H1 (cell line): ENCODE measurements at regions not wholly inside any gene's neighbourhood (a gene's known extent, or its start where the extent isn't known, plus 50 kb on each side); places are given as distances from the start of the nearest gene placed in this dataset.

Experiments
- CTCF ChIA-PET: fragments of 300-600 bp; sonication (Branson Sonifier 250); formaldehyde crosslinking; loops from one replicate; lab custom pipeline; 2021; ENCODE audit not compliant: partially characterized antibody; lab: Charles Lee
- POLR2A ChIA-PET: fragments of 300-600 bp; sonication (Branson Sonifier 250); formaldehyde crosslinking; loops from one replicate; lab custom pipeline; 2021; ENCODE audit warnings: inconsistent platforms; ENCODE audit not compliant: partially characterized antibody; lab: Charles Lee
- DNase-seq, 2 experiments: peaks; one replicate each; pipeline versions ENCODE4 v3.0.0 to v3.0.0-alpha.2; 2010 to 2022; ENCODE audit warnings: low spot score in 2 of 2, low read depth in 1 of 2, mixed read lengths in 1 of 2
- FAIRE-seq: peaks from 2 replicates; lab custom pipeline; 2011; peaks lifted over from hg19 to GRCh38; lab: Jason Lieb, UNC
- H2AFZ ChIP-seq: 2 replicates; pipeline ENCODE4 v1.8.1; 2012; ENCODE audit warnings: low read length, inconsistent platforms
- H2AK5ac ChIP-seq: 2 replicates; pipeline ENCODE4 v1.6.1; 2013; ENCODE audit warnings: low read depth, low read length
- H2BK120ac ChIP-seq: replicated peaks from 2 replicates; pipeline ENCODE3; 2013; ENCODE audit warnings: low read depth, low read length, inconsistent platforms
- H2BK12ac ChIP-seq: 2 replicates; pipeline ENCODE4 v1.6.1; 2013; ENCODE audit warnings: low read depth, low read length
- H2BK15ac ChIP-seq: 2 replicates; pipeline ENCODE4 v1.6.1; 2013; ENCODE audit warnings: low read length
- H2BK20ac ChIP-seq: 2 replicates; pipeline ENCODE4 v1.6.1; 2013; ENCODE audit warnings: low read length
- H2BK5ac ChIP-seq: 2 replicates; pipeline ENCODE4 v1.6.1; 2013; ENCODE audit warnings: low read depth, low read length
- H3K14ac ChIP-seq: 2 replicates; pipeline ENCODE4 v1.6.1; 2013; ENCODE audit warnings: inconsistent platforms; ENCODE audit not compliant: insufficient read length
- H3K18ac ChIP-seq: 2 replicates; pipeline ENCODE4 v1.6.1; 2013; ENCODE audit warnings: low read length; ENCODE audit errors: extremely low read depth
- H3K23ac ChIP-seq: 2 replicates; pipeline ENCODE4 v1.6.1; 2013; ENCODE audit warnings: inconsistent platforms; ENCODE audit not compliant: insufficient read length
- H3K23me2 ChIP-seq: 2 replicates; pipeline ENCODE4 v1.6.1; 2013; ENCODE audit warnings: low read depth, low read length
- H3K27ac ChIP-seq: 2 replicates; pipeline ENCODE4 v1.6.1; 2011; ENCODE audit warnings: low read depth, low read length, inconsistent platforms
- H3K27me3 ChIP-seq, 4 experiments: replicated peaks in 1 of 4; 1 replicate in 1 of 4; 2 replicates in 3 of 4; pipeline versions ENCODE4 v1.6.1 to v1.8.1; 2011 to 2013; ENCODE audit warnings: low read length in 3 of 4, mild to moderate bottlenecking in 3 of 4, inconsistent platforms in 2 of 4, mixed read lengths in 2 of 4, moderate library complexity in 1 of 4; ENCODE audit not compliant: control insufficient read depth in 3 of 4, insufficient read depth in 3 of 4; ENCODE audit errors: extremely low read depth in 1 of 4
- H3K36me3 ChIP-seq, 4 experiments: 2 replicates each; pipeline versions ENCODE4 v1.6.1 to v1.8.1; 2011 to 2013; ENCODE audit warnings: mild to moderate bottlenecking in 4 of 4, low read length in 3 of 4, moderate library complexity in 2 of 4, control low read depth in 1 of 4, inconsistent platforms in 1 of 4; ENCODE audit not compliant: insufficient read depth in 4 of 4, control insufficient read depth in 2 of 4
- H3K4ac ChIP-seq: replicated peaks from 2 replicates; pipeline ENCODE3; 2013; ENCODE audit warnings: low read length, low read depth, mixed read lengths, inconsistent platforms; ENCODE audit not compliant: insufficient read length
- H3K4me1 ChIP-seq, 4 experiments: replicated peaks in 1 of 4; 1 replicate in 1 of 4; 2 replicates in 3 of 4; pipeline versions ENCODE4 v1.6.1 to v1.8.1; 2011 to 2013; ENCODE audit warnings: low read length in 3 of 4, inconsistent platforms in 2 of 4, mixed read lengths in 1 of 4; ENCODE audit not compliant: insufficient read depth in 4 of 4, control insufficient read depth in 3 of 4
- H3K4me2 ChIP-seq, 2 experiments: 2 replicates each; pipeline versions ENCODE4 v1.6.1 to v1.8.1; 2011 to 2013; ENCODE audit warnings: low read depth in 2 of 2, low read length in 2 of 2, control low read depth in 1 of 2, inconsistent platforms in 1 of 2, mild to moderate bottlenecking in 1 of 2; ENCODE audit not compliant: insufficient read depth in 1 of 2
- H3K4me3 ChIP-seq, 4 experiments: fragments of 200-600, 300-600 bp in 1 of 4; sonication (generic), shearing (Covaris generic), sonication (Bioruptor Twin) in 1 of 4; 2 replicates each; pipeline versions ENCODE4 v1.5.1 to v1.8.1; 2011 to 2016; ENCODE audit warnings: low read length in 4 of 4, low read depth in 3 of 4, control low read depth in 2 of 4, inconsistent platforms in 2 of 4, mild to moderate bottlenecking in 2 of 4, mixed read lengths in 1 of 4, moderate library complexity in 1 of 4; ENCODE audit not compliant: insufficient read depth in 2 of 4; ENCODE audit errors: extremely low read depth in 1 of 4
- H3K56ac ChIP-seq: replicated peaks from 2 replicates; pipeline ENCODE3; 2013; ENCODE audit warnings: low read depth, mild to moderate bottlenecking, mixed read lengths, low read length, inconsistent platforms; ENCODE audit not compliant: insufficient read length
- H3K79me1 ChIP-seq: 2 replicates; pipeline ENCODE4 v1.6.1; 2013; ENCODE audit warnings: low read depth, low read length, control low read depth
- H3K79me2 ChIP-seq, 2 experiments: 2 replicates each; pipeline versions ENCODE4 v1.6.1 to v1.8.1; 2012 to 2013; ENCODE audit warnings: low read length in 2 of 2, mild to moderate bottlenecking in 2 of 2, inconsistent platforms in 1 of 2; ENCODE audit not compliant: insufficient read depth in 2 of 2, control insufficient read depth in 1 of 2
- H3K9ac ChIP-seq, 4 experiments: replicated peaks in 1 of 4; 1 replicate in 1 of 4; 2 replicates in 3 of 4; pipeline versions ENCODE4 v1.6.1 to v1.8.1; 2011 to 2013; ENCODE audit warnings: low read depth in 3 of 4, low read length in 3 of 4, control low read depth in 2 of 4, mild to moderate bottlenecking in 2 of 4, moderate library complexity in 2 of 4, inconsistent platforms in 1 of 4; ENCODE audit errors: extremely low read depth in 1 of 4
- H3K9me3 ChIP-seq, 2 experiments: 2 replicates each; pipeline versions ENCODE4 v1.6.1 to v1.8.1; 2012 to 2013; ENCODE audit warnings: mild to moderate bottlenecking in 2 of 2, moderate library complexity in 2 of 2, control low read depth in 1 of 2, inconsistent platforms in 1 of 2, low read depth in 1 of 2, low read length in 1 of 2, mixed read lengths in 1 of 2; ENCODE audit not compliant: insufficient read depth in 2 of 2
- H4K20me1 ChIP-seq, 2 experiments: replicated peaks in 1 of 2; 2 replicates each; pipeline versions ENCODE3 to v1.8.1; 2011 to 2013; ENCODE audit warnings: inconsistent platforms in 2 of 2, low read length in 2 of 2, mild to moderate bottlenecking in 1 of 2; ENCODE audit not compliant: insufficient read depth in 2 of 2, control insufficient read depth in 1 of 2
- H4K5ac ChIP-seq: 2 replicates; pipeline ENCODE4 v1.6.1; 2013; ENCODE audit warnings: low read length, low read depth, mixed read lengths, inconsistent platforms; ENCODE audit not compliant: insufficient read length
- H4K8ac ChIP-seq: 2 replicates; pipeline ENCODE4 v1.8.0; 2013; ENCODE audit warnings: mild to moderate bottlenecking, moderate library complexity, low read length, inconsistent platforms; ENCODE audit not compliant: insufficient read depth; ENCODE audit errors: extremely low read depth
- H4K91ac ChIP-seq: replicated peaks from 2 replicates; pipeline ENCODE3; 2013; ENCODE audit warnings: low read length, mixed read lengths, inconsistent platforms; ENCODE audit not compliant: insufficient read length
- CHD1 ChIP-seq: IDR thresholded peaks from 2 replicates; pipeline ENCODE4 v1.6.1; 2012; ENCODE audit warnings: low read depth, low read length, improper control_type of control experiment
- NANOG ChIP-seq: IDR thresholded peaks from 2 replicates; pipeline ENCODE4 v1.6.1; 2011; ENCODE audit warnings: low read length, low read depth, mild to moderate bottlenecking, inconsistent platforms; ENCODE audit not compliant: insufficient read depth, poor library complexity, severe bottlenecking
- POU5F1 ChIP-seq: IDR thresholded peaks from 2 replicates; pipeline ENCODE4 v1.6.1; 2011; ENCODE audit warnings: low read depth, mild to moderate bottlenecking, low read length, moderate library complexity
- RAD21 ChIP-seq, 2 experiments: IDR thresholded peaks in 1 of 2; conservative IDR thresholded peaks in 1 of 2; 2 replicates each; pipeline ENCODE4 v1.6.1; 2011; ENCODE audit warnings: low read depth in 2 of 2, low read length in 2 of 2, improper control_type of control experiment in 1 of 2, inconsistent platforms in 1 of 2, mild to moderate bottlenecking in 1 of 2, moderate library complexity in 1 of 2
- SAP30 ChIP-seq: fragments of 300-600 bp; sonication (generic); IDR thresholded peaks from 2 replicates; pipeline ENCODE4 v1.7.1; 2012; ENCODE audit warnings: low read length, moderate library complexity, mild to moderate bottlenecking, inconsistent platforms; ENCODE audit not compliant: insufficient read depth, insufficient replicate concordance
- SIN3A ChIP-seq, 2 experiments: IDR thresholded peaks in 1 of 2; conservative IDR thresholded peaks in 1 of 2; 2 replicates each; pipeline ENCODE4 v1.6.1; 2011 to 2012; ENCODE audit warnings: low read length in 2 of 2, improper control_type of control experiment in 1 of 2, low read depth in 1 of 2, mild to moderate bottlenecking in 1 of 2
- SIX5 ChIP-seq: IDR thresholded peaks from 2 replicates; pipeline ENCODE4 v1.6.1; 2011; ENCODE audit warnings: mild to moderate bottlenecking, low read depth, low read length
- SP2 ChIP-seq: IDR thresholded peaks from 2 replicates; pipeline ENCODE4 v1.6.1; 2012; ENCODE audit warnings: mild to moderate bottlenecking, low read length, inconsistent platforms
- SP4 ChIP-seq: IDR thresholded peaks from 2 replicates; pipeline ENCODE4 v1.6.1; 2012; ENCODE audit warnings: low read length, inconsistent platforms
- SUZ12 ChIP-seq: fragments of 200-600 bp; sonication (generic); IDR thresholded peaks from 2 replicates; pipeline ENCODE4 v1.6.1; 2012; ENCODE audit warnings: mild to moderate bottlenecking, inconsistent platforms, low read length, moderate library complexity, mixed read lengths
- TBP ChIP-seq: IDR thresholded peaks from 2 replicates; pipeline ENCODE4 v1.6.1; 2011; ENCODE audit warnings: low read depth, low read length, improper control_type of control experiment
- WGBS, 2 experiments: shearing (Covaris generic) in 1 of 2; methylation state at CpG; one replicate each; pipeline versions ENCODE4 v1.1.6 to v1.1.7; 2013 to 2015; ENCODE audit warnings: low lambda C conversion rate in 2 of 2, mixed read lengths in 2 of 2, inconsistent platforms in 1 of 2, low coverage in 1 of 2, missing lambda C conversion rate in 1 of 2; ENCODE audit not compliant: insufficient replicate concordance in 2 of 2, insufficient coverage in 1 of 2, insufficient read length in 1 of 2; ENCODE audit errors: extremely low coverage in 1 of 2, missing lambda C conversion rate in 1 of 2; 5-methylcytosine and 5-hydroxymethylcytosine counted together
- TF ChIP-seq, protein P1 (sequence below): IDR thresholded peaks from 2 replicates; pipeline ENCODE4 v1.6.1; 2011; ENCODE audit warnings: low read depth, mild to moderate bottlenecking, low read length; ENCODE audit not compliant: insufficient read depth
- TF ChIP-seq, protein P2 (sequence below): IDR thresholded peaks from 2 replicates; pipeline ENCODE4 v1.6.1; 2012; ENCODE audit warnings: inconsistent platforms

DNA sequence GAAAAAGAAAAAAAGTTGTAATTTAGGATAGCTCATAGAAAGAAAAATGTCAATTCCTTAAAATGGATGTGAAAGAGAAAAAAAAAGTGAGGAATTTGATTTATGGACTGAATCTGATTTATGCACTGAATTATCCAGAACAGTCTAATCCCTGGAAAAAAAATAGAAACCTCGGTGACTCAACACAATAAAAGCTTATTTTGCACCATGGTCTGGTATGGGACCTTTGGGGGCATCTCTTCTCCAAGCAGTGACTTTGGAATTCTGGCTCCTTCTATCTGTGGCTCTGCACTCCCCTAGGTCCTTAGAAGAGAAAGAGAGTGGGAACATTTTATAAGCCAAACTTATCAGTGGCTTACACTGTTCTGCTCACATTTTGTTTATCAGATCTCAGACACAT, 471.7 kb upstream of the B3GALT2 start:
- Histone ChIP-seq H3K79me2 (no peaks in the 10 kb centered on the region), H4K20me1 (no peaks in the 10 kb centered on the region), H4K8ac (no peak overlapping the region), H2AFZ (no peak overlapping the region; the same call in 1 of the 2 replicates), H3K9me3 (no peaks in the 10 kb centered on the region), H2BK20ac (no peak overlapping the region), H4K5ac (no peak overlapping the region), H3K4me3 (no peak overlapping the region), H3K23me2 (no peaks in the 10 kb centered on the region), H3K56ac (no peak overlapping the region), H3K79me1 (no peaks in the 10 kb centered on the region), H3K18ac (no peak overlapping the region), H3K36me3 (no peaks in the 10 kb centered on the region), H3K23ac (no peak overlapping the region), H2BK5ac (no peak overlapping the region), H3K14ac (no peak overlapping the region), H2BK120ac (no peak overlapping the region), H3K4me2 (no peak overlapping the region), H3K27me3 (no peaks in the 10 kb centered on the region), H4K91ac (no peak overlapping the region), H2BK15ac (no peak overlapping the region), H3K9ac (no peak overlapping the region), H3K4ac (no peak overlapping the region), H3K27ac (no peak overlapping the region), H3K4me1 (no peaks in the 10 kb centered on the region), H2AK5ac (no peak overlapping the region), H2BK12ac (no peak overlapping the region)
- ChIA-PET CTCF (no interaction called here), POLR2A (no interaction called here)
- FAIRE-seq (no peak), DNase-seq (no peak)
- WGBS, 2 experiments: 83% methylated on average over 1 of the region's 1 CpG; no CpG with 5 or more reads in 1 of the 2 experiments
- TF ChIP-seq SIX5: no peak
- TF ChIP-seq NANOG: no peak
- TF ChIP-seq SP2: no peak
- TF ChIP-seq RAD21 (IDR thresholded peaks at IDR 0.05 in 1 of 2, conservative IDR thresholded peaks at IDR 0.05 in 1 of 2; ENCODE audit: low read depth in 2 of 2, low read length in 2 of 2): no peak
- TF ChIP-seq, protein P1, sequence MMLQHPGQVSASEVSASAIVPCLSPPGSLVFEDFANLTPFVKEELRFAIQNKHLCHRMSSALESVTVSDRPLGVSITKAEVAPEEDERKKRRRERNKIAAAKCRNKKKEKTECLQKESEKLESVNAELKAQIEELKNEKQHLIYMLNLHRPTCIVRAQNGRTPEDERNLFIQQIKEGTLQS: no peak
- no peak for TF ChIP-seq TBP
- TF ChIP-seq, protein P2, sequence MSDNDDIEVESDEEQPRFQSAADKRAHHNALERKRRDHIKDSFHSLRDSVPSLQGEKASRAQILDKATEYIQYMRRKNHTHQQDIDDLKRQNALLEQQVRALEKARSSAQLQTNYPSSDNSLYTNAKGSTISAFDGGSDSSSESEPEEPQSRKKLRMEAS: no peak
- no peak for TF ChIP-seq SAP30
- TF ChIP-seq POU5F1: no peak
- TF ChIP-seq SIN3A (conservative IDR thresholded peaks at IDR 0.05 in 1 of 2, IDR thresholded peaks at IDR 0.05 in 1 of 2; ENCODE audit: low read depth in 1 of 2, low read length in 2 of 2): no peak
- TF ChIP-seq CHD1: no peak
- TF ChIP-seq SUZ12: no peak
- no peak for TF ChIP-seq SP4
